Activated CD8-positive, alpha-beta T cell treated with anti-CD3 and anti-CD28 coated beads, Interleukin-2, amount 10 ng/mL, durations not matched to agents 7 days and 5 days (primary cell): ENCODE measurements at regions not wholly inside any gene's neighbourhood (a gene's known extent, or its start where the extent isn't known, plus 50 kb on each side); places are given as distances from the start of the nearest gene placed in this dataset.
"Not testable (repeated sequence)": the region's sequence is repeated elsewhere in the genome, so short reads cannot be mapped to it uniquely, and the experiment has no call there.

Experiments
- ATAC-seq: fragments of 150-1000 bp; cut with Tn5 transposase; one replicate; pipeline ENCODE4 v1.10.0; 2021; ENCODE audit warnings: moderate library complexity
- CTCF ChIA-PET: fragments of 350-600 bp; sonication (Branson Sonifier 250); formaldehyde crosslinking; loops from one replicate; lab custom pipeline; 2021; ENCODE audit warnings: antibody characterized with exemption; lab: Charles Lee
- POLR2A ChIA-PET: fragments of 350-600 bp; sonication (Branson Sonifier 250); formaldehyde crosslinking; loops from one replicate; lab custom pipeline; 2021; ENCODE audit warnings: antibody characterized with exemption; lab: Charles Lee
- DNase-seq: peaks from one replicate; pipeline ENCODE4 v3.0.0-alpha.2; 2020
- H3K27ac Mint-ChIP-seq: one replicate; pipeline ENCODE4 v1.8.0; 2021; ENCODE audit warnings: mild to moderate bottlenecking, mixed read lengths
- H3K27me3 Mint-ChIP-seq: one replicate; pipeline ENCODE4 v1.8.0; 2021; ENCODE audit warnings: low read depth, mixed read lengths
- H3K36me3 Mint-ChIP-seq: one replicate; pipeline ENCODE4 v1.8.0; 2021; ENCODE audit warnings: low read depth, mixed read lengths
- H3K4me1 Mint-ChIP-seq: one replicate; pipeline ENCODE4 v1.8.0; 2021; ENCODE audit warnings: low read depth, mixed read lengths
- H3K4me3 Mint-ChIP-seq: one replicate; pipeline ENCODE4 v1.8.0; 2021; ENCODE audit warnings: mild to moderate bottlenecking, mixed read lengths
- H3K9me3 Mint-ChIP-seq: one replicate; pipeline ENCODE4 v1.8.0; 2022; ENCODE audit warnings: mixed read lengths; ENCODE audit not compliant: insufficient read depth

GRCh38 chr9:26657958-26658357 lies 234.6 kb downstream of the CAAP1 start:
- H3K4me3 Mint-ChIP-seq = no peak overlapping the region
- H3K36me3 Mint-ChIP-seq = no peaks in the 10 kb centered on the region
- H3K9me3 Mint-ChIP-seq = no peaks in the 10 kb centered on the region
- no peak overlapping the region for H3K27ac Mint-ChIP-seq
- ChIA-PET POLR2A (no interaction called here), CTCF (no interaction called here)
- no peaks in the 10 kb centered on the region for H3K27me3 Mint-ChIP-seq
- ATAC-seq (no peak), DNase-seq (no peak)
- H3K4me1 Mint-ChIP-seq = no peaks in the 10 kb centered on the region

GRCh38 chr9:26656003-26656870 lies 236.4 kb downstream of the CAAP1 start:
- Mint-ChIP-seq H3K36me3 (no peaks in the 10 kb centered on the region), H3K4me1 (no peaks in the 10 kb centered on the region), H3K27me3 (no peaks in the 10 kb centered on the region), H3K4me3 (no peak overlapping the region), H3K9me3 (no peaks in the 10 kb centered on the region), H3K27ac (no peak overlapping the region)
- DNase-seq (no peak), ATAC-seq (no peak)
- ChIA-PET CTCF (no interaction called here), POLR2A (no interaction called here)

- H3K9me3 Mint-ChIP-seq = no peaks in the 10 kb centered on the region
- DNase-seq = no peak
- H3K27me3 Mint-ChIP-seq = no peaks in the 10 kb centered on the region
- H3K4me1 Mint-ChIP-seq = no peaks in the 10 kb centered on the region
- CTCF ChIA-PET = no interaction called here
- POLR2A ChIA-PET = no interaction called here
- H3K27ac Mint-ChIP-seq = no peak overlapping the region
- ATAC-seq = no peak
- no peak overlapping the region for H3K4me3 Mint-ChIP-seq
- H3K36me3 Mint-ChIP-seq = no peaks in the 10 kb centered on the region
Measured at GRCh38 chr9:26655166-26655565, 237.4 kb downstream of the CAAP1 start.

- DNase-seq (no peak), ATAC-seq (no peak)
- POLR2A ChIA-PET = no interaction called here
- Mint-ChIP-seq H3K4me3 (no peak overlapping the region), H3K9me3 (no peaks in the 10 kb centered on the region), H3K4me1 (no peaks in the 10 kb centered on the region), H3K36me3 (no peaks in the 10 kb centered on the region), H3K27me3 (peaks cover 2% of the 10 kb centered on the region), H3K27ac (no peak overlapping the region)
- CTCF ChIA-PET = no interaction called here
Measured at GRCh38 chr9:26650325-26650724, 242.3 kb downstream of the CAAP1 start.

- Mint-ChIP-seq H3K27ac (no peak overlapping the region), H3K4me3 (no peak overlapping the region), H3K27me3 (no peaks in the 10 kb centered on the region), H3K4me1 (no peaks in the 10 kb centered on the region), H3K9me3 (no peaks in the 10 kb centered on the region), H3K36me3 (no peaks in the 10 kb centered on the region)
- ChIA-PET CTCF (no interaction called here), POLR2A (no interaction called here)
- ATAC-seq (no peak), DNase-seq (no peak)
Measured at GRCh38 chr9:26643826-26644225, 248.8 kb downstream of the CAAP1 start.

GRCh38 chr9:26639761-26640160 lies 252.8 kb downstream of the CAAP1 start:
- Mint-ChIP-seq H3K4me3 (no peak overlapping the region), H3K4me1 (no peaks in the 10 kb centered on the region), H3K36me3 (no peaks in the 10 kb centered on the region), H3K27ac (no peak overlapping the region), H3K27me3 (no peaks in the 10 kb centered on the region), H3K9me3 (no peaks in the 10 kb centered on the region)
- CTCF ChIA-PET = no interaction called here
- no peak for DNase-seq
- POLR2A ChIA-PET = no interaction called here
- ATAC-seq = no peak

- no peaks in the 10 kb centered on the region for H3K27me3 Mint-ChIP-seq
- POLR2A ChIA-PET = no interaction called here
- CTCF ChIA-PET = no interaction called here
- no peak overlapping the region for H3K27ac Mint-ChIP-seq
- H3K36me3 Mint-ChIP-seq = no peaks in the 10 kb centered on the region
- H3K9me3 Mint-ChIP-seq = no peaks in the 10 kb centered on the region
- H3K4me1 Mint-ChIP-seq = no peaks in the 10 kb centered on the region
- DNase-seq (no peak), ATAC-seq (no peak)
- H3K4me3 Mint-ChIP-seq = no peak overlapping the region
Measured at GRCh38 chr9:26637101-26637500, 255.5 kb downstream of the CAAP1 start.

- CTCF ChIA-PET, H3K27me3 Mint-ChIP-seq, H3K27ac Mint-ChIP-seq, ATAC-seq, H3K4me1 Mint-ChIP-seq, H3K4me3 Mint-ChIP-seq, DNase-seq, H3K36me3 Mint-ChIP-seq, POLR2A ChIA-PET, H3K9me3 Mint-ChIP-seq: not testable (repeated sequence)
Measured at GRCh38 chr9:26613851-26614350, 278.7 kb downstream of the CAAP1 start.

- POLR2A ChIA-PET = no interaction called here
- Mint-ChIP-seq H3K27me3 (no peaks in the 10 kb centered on the region), H3K9me3 (no peaks in the 10 kb centered on the region), H3K36me3 (no peaks in the 10 kb centered on the region), H3K4me1 (no peaks in the 10 kb centered on the region), H3K4me3 (no peak overlapping the region), H3K27ac (no peak overlapping the region)
- CTCF ChIA-PET = no interaction called here
- ATAC-seq = no peak
- DNase-seq = no peak
Measured at GRCh38 chr9:26612211-26612610, 280.4 kb downstream of the CAAP1 start.

- Mint-ChIP-seq H3K9me3 (no peaks in the 10 kb centered on the region), H3K27me3 (no peaks in the 10 kb centered on the region), H3K4me1 (no peaks in the 10 kb centered on the region), H3K4me3 (no peak overlapping the region), H3K36me3 (no peaks in the 10 kb centered on the region), H3K27ac (no peak overlapping the region)
- POLR2A ChIA-PET = interaction anchor here (0.5 kb wide), 1 partner anchor 397 kb away, joined by 3 read pairs; no protein-coding TSS in a partner anchor
- CTCF ChIA-PET = no interaction called here
- ATAC-seq (no peak), DNase-seq (no peak)
Measured at GRCh38 chr9:26606756-26607155, 285.8 kb downstream of the CAAP1 start.

- H3K4me1 Mint-ChIP-seq = no peaks in the 10 kb centered on the region
- ATAC-seq (no peak), DNase-seq (no peak)
- no peak overlapping the region for H3K27ac Mint-ChIP-seq
- H3K36me3 Mint-ChIP-seq = no peaks in the 10 kb centered on the region
- H3K27me3 Mint-ChIP-seq = no peaks in the 10 kb centered on the region
- no peaks in the 10 kb centered on the region for H3K9me3 Mint-ChIP-seq
- POLR2A ChIA-PET = no interaction called here
- CTCF ChIA-PET = no interaction called here
- no peak overlapping the region for H3K4me3 Mint-ChIP-seq
Measured at GRCh38 chr9:26605367-26605766, 287.2 kb downstream of the CAAP1 start.

- Mint-ChIP-seq H3K36me3 (no peaks in the 10 kb centered on the region), H3K4me3 (no peak overlapping the region), H3K9me3 (peaks cover 3% of the 10 kb centered on the region), H3K4me1 (no peaks in the 10 kb centered on the region), H3K27me3 (no peaks in the 10 kb centered on the region), H3K27ac (no peak overlapping the region)
- ChIA-PET POLR2A (no interaction called here), CTCF (no interaction called here)
- ATAC-seq = no peak
- DNase-seq = no peak
Measured at GRCh38 chr9:26604076-26604662, 288.4 kb downstream of the CAAP1 start.
